BLaER1 treated with 17β-estradiol and CSF1 and Interleukin-3, amounts not matched to agents 10 nM and 100 nM (cell line): ENCODE measurements at regions not wholly inside any gene's neighbourhood (a gene's known extent, or its start where the extent isn't known, plus 50 kb on each side); places are given as distances from the start of the nearest gene placed in this dataset.
A peak's percentile ranks its signal among the peaks of the same experiment; 100 is the strongest.
"Not testable (repeated sequence)": the region's sequence is repeated elsewhere in the genome, so short reads cannot be mapped to it uniquely, and the experiment has no call there.

Source experiments
- H3K27ac ChIP-seq, 11 experiments: shearing (Covaris generic); formaldehyde crosslinking; 2 replicates each; pipeline ENCODE4 v1.8.1; 2022
- H3K27me3 ChIP-seq, 11 experiments: shearing (Covaris generic); formaldehyde crosslinking; 2 replicates each; pipeline ENCODE4 v1.8.1; 2022
- H3K36me3 ChIP-seq, 11 experiments: shearing (Covaris generic); formaldehyde crosslinking; 2 replicates each; pipeline ENCODE4 v1.8.1; 2022
- H3K4me1 ChIP-seq, 10 experiments: shearing (Covaris generic); formaldehyde crosslinking; 2 replicates each; pipeline ENCODE4 v1.8.1; 2022
- H3K4me2 ChIP-seq, 11 experiments: shearing (Covaris generic); formaldehyde crosslinking; 2 replicates each; pipeline ENCODE4 v1.8.1; 2022
- H3K4me3 ChIP-seq, 10 experiments: shearing (Covaris generic); formaldehyde crosslinking; 2 replicates each; pipeline ENCODE4 v1.8.1; 2022
- H3K9ac ChIP-seq, 11 experiments: shearing (Covaris generic); formaldehyde crosslinking; 2 replicates each; pipeline ENCODE4 v1.8.1; 2022
- H3K9me3 ChIP-seq, 11 experiments: shearing (Covaris generic); formaldehyde crosslinking; replicated peaks in 1 of 11; 2 replicates each; pipeline ENCODE4 v1.8.1; 2022
- H4K20me1 ChIP-seq, 11 experiments: shearing (Covaris generic); formaldehyde crosslinking; 2 replicates each; pipeline ENCODE4 v1.8.1; 2022
- Cebpa-rat ChIP-seq, 11 experiments: shearing (Covaris generic); IDR thresholded peaks; 2 replicates each; pipeline ENCODE4 v1.8.1; 2022

DNA sequence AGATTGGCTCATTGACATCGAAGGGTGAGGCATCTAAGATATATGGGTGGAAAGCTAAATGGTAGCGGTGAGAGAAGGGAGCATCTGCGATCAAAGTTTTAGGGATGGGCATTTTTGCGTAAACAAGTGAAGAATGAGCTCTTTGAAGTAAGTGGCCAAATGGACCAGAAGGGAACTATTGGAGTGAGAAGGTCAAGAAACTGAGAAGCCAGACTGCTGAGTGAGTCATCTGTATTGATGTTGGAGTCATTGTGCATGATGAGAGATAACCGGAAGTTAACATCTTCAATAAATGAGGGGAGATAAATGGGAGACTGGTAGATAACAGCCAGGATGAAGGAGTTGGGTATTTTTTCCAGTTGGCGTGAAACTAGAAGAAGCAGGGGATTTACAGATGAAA, 271.9 kb upstream of the PDE3A start:
- H3K9ac ChIP-seq, result no peak overlapping the region
- H3K27ac ChIP-seq, result no peak overlapping the region
- H3K27me3 ChIP-seq, result no peaks in the 10 kb centered on the region
- no peak overlapping the region for H3K4me3 ChIP-seq
- H3K9me3 ChIP-seq, result peaks cover 11 to 22% (median 18%) of the 10 kb centered on the region in 11 experiments; a peak in 20 of 22 replicates
- H3K4me1 ChIP-seq, result peaks cover 0 to 12% (median 7%) of the 10 kb centered on the region in 10 experiments; a peak in 9 of 20 replicates
- H4K20me1 ChIP-seq, result no peaks in the 10 kb centered on the region
- no peak overlapping the region for H3K4me2 ChIP-seq
- no peak for TF ChIP-seq Cebpa-rat (IDR thresholded peaks at IDR 0.05)
- no peaks in the 10 kb centered on the region for H3K36me3 ChIP-seq

DNA sequence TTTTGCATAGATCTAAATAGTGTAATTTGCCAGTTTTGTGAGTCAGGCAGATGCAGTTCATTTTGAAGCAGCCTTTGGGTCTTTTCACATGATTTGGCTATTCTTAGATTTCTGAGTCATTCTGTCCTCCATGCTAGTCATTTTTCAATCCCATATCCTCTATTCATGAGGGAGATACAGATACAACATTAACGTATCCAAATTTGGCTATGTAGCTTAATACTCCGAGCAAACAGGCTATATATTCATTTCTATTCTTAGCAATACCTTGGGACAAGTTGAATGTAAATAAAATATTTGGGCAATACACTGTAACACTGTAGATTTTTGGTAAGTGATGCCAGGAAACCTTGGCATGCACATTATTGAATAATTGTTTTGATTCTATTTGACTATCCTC, 270.7 kb upstream of the PDE3A start:
- Histone ChIP-seq H3K9ac (no peak overlapping the region), H3K9me3 (peaks cover 10 to 22% (median 16%) of the 10 kb centered on the region in 11 experiments; a peak in 21 of 22 replicates), H4K20me1 (no peaks in the 10 kb centered on the region), H3K4me2 (peak overlapping the region in 2 of 11 experiments; percentile 30 to 33; a peak in 4 of 22 replicates), H3K36me3 (no peaks in the 10 kb centered on the region), H3K4me1 (peaks cover 0 to 12% (median 0%) of the 10 kb centered on the region in 10 experiments; a peak in 2 of 20 replicates), H3K4me3 (no peak overlapping the region), H3K27me3 (no peaks in the 10 kb centered on the region), H3K27ac (no peak overlapping the region)
- TF ChIP-seq Cebpa-rat (IDR thresholded peaks at IDR 0.05), result no peak

DNA sequence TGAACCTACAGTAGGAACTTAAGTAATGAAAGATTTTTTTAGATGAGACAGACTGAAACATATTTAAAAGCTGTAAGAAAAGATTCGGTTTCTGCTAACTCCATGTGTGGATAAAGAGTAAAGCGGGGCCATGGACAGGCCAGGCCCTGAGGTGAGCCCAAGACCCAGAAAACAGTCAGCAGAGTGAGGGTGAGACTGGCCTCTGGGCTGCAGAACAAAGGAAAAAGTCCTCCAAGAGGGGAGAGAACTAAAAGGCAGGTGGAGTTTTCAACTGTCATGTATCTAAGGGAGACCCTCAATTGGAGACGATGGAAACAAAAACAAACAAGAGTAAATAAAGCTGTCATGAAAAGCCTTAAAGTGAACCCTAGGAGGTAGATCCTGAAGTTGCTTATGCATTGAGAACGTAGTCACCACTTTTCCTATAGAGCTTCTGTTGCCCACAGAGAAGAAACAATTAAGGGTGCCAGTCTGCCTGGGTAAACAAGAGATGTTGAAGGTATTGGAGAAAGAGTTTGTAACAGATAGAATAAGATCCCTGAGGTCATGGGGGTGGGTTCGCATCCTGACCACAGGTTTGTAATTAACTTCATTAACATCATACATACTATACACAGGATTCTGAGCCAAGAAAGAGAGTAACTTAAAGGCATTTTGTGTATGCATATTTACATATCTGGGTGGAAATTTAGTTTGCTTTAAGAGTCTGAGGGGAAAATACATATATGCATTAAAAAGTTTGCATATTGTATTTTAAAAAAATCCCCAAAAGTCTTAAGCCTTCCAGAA, 268.7 kb upstream of the PDE3A start:
- H3K4me3 ChIP-seq, result no peak overlapping the region

DNA sequence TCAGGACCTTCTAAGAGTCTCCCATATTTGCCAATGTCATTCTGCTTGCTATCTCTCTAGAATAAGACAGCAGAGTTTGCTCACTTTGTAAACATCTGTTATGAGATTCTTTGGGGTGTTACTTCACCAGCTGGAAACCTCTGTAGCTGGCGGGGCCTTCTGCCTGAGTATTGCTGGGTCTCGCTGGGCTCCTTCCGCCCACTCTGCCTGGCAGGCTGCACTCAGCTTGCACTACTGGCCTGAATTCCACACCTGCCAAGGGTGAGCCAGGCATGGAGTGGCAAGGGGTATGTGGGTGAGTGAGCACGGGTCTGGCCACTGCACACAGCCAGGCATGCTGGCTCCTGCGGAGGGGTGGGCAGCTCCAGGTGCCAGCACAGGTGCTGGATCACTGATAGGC, 267.3 kb upstream of the PDE3A start:
- Histone ChIP-seq H3K9ac (no peak overlapping the region), H3K27me3 (no peaks in the 10 kb centered on the region), H4K20me1 (no peaks in the 10 kb centered on the region), H3K4me3 (no peak overlapping the region), H3K36me3 (no peaks in the 10 kb centered on the region), H3K9me3 (peaks cover 0 to 10% (median 6%) of the 10 kb centered on the region in 11 experiments; a peak in 6 of 22 replicates), H3K4me1 (peaks cover 0 to 12% (median 0%) of the 10 kb centered on the region in 10 experiments; a peak in 2 of 20 replicates), H3K4me2 (no peak overlapping the region), H3K27ac (no peak overlapping the region)
- TF ChIP-seq Cebpa-rat (IDR thresholded peaks at IDR 0.05), result no peak

More for the DNA sequence above, 268.7 kb upstream of the PDE3A start:
- H3K4me2 ChIP-seq, result no peak overlapping the region
- no peak overlapping the region for H3K9ac ChIP-seq
- H3K9me3 ChIP-seq, result peaks cover 0 to 10% (median 6%) of the 10 kb centered on the region in 11 experiments; a peak in 6 of 22 replicates
- H3K4me1 ChIP-seq, result peaks cover 0 to 12% (median 0%) of the 10 kb centered on the region in 10 experiments; a peak in 2 of 20 replicates
- no peak for TF ChIP-seq Cebpa-rat (IDR thresholded peaks at IDR 0.05)
- H3K27ac ChIP-seq, result no peak overlapping the region
- H4K20me1 ChIP-seq, result no peaks in the 10 kb centered on the region
- no peaks in the 10 kb centered on the region for H3K36me3 ChIP-seq
- no peaks in the 10 kb centered on the region for H3K27me3 ChIP-seq

DNA sequence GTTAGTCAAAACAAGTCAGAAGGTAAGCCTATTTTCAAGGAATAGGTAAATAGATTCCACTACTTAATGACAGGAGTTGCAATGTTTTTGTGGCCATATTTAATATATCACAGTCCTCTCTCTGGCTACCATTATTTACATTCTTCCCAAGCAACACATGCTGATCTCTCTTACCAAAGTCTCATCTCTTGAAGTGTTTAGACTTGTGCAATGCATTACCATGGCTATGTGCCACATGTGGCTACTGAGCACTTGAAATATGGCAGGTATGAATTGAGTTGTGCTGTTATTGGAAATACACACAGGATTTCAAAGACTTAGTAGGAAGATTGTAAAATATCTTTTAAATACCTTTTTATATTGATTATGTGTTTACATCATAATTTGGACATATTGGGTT, 262.4 kb upstream of the PDE3A start:
- no peak for TF ChIP-seq Cebpa-rat (IDR thresholded peaks at IDR 0.05)

DNA sequence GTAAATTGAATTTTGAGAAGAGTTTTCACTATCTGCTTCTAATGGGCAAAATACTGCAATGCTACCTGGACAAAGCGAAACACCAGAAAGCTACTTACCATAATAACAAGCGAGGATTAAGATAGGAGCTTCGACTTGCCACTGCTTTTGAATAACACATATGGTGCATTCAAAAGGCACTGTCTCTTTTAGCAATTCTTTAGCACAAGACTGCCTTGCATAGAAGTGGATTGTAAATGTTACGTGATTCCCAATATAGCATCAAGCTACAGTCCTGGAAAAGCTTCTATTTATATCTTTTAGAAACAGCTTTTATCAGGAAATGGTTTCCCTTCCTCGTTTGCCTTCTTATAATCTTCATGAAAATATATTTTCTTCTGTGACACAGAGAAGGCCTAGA, 258.7 kb upstream of the PDE3A start:
- H3K27ac ChIP-seq, result no peak overlapping the region
- no peaks in the 10 kb centered on the region for H3K27me3 ChIP-seq
- H3K4me3 ChIP-seq, result no peak overlapping the region
- H3K4me1 ChIP-seq, result peaks cover 0 to 9% (median 0%) of the 10 kb centered on the region in 10 experiments; a peak in 2 of 20 replicates
- TF ChIP-seq Cebpa-rat (IDR thresholded peaks at IDR 0.05), result no peak
- H3K4me2 ChIP-seq, result no peak overlapping the region
- H4K20me1 ChIP-seq, result no peaks in the 10 kb centered on the region
- peaks cover 0 to 20% (median 0%) of the 10 kb centered on the region in 11 experiments; a peak in 2 of 22 replicates for H3K9me3 ChIP-seq
- H3K36me3 ChIP-seq, result no peaks in the 10 kb centered on the region
- no peak overlapping the region for H3K9ac ChIP-seq

More for the DNA sequence above, 262.4 kb upstream of the PDE3A start:
- no peak overlapping the region for H3K27ac ChIP-seq
- no peaks in the 10 kb centered on the region for H4K20me1 ChIP-seq
- H3K9me3 ChIP-seq, result peaks cover 0 to 13% (median 6%) of the 10 kb centered on the region in 11 experiments; a peak in 7 of 22 replicates
- peaks cover 0 to 9% (median 0%) of the 10 kb centered on the region in 10 experiments; a peak in 2 of 20 replicates for H3K4me1 ChIP-seq
- no peak overlapping the region for H3K9ac ChIP-seq
- H3K4me3 ChIP-seq, result no peak overlapping the region
- H3K27me3 ChIP-seq, result no peaks in the 10 kb centered on the region
- no peaks in the 10 kb centered on the region for H3K36me3 ChIP-seq
- H3K4me2 ChIP-seq, result no peak overlapping the region

DNA sequence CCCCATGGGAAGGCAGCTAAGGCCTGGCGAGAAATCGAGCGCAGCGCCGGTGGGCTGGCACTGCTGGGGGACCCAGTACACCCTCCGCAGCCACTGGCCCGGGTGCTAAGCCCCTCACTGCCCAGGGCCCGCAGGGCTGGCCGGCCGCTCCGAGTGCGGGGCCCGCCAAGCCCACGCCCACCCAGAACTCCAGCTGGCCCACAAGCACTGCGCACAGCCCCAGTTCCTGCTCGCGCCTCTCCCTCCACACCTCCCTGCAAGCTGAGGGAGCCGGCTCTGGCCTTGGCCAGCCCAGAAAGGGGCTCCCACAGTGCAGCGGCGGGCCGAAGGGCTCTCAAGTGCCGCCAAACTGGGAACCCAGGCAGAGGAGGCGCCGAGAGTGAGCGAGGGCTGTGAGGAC, 253.0 kb upstream of the PDE3A start:
- H3K4me3 ChIP-seq, H3K4me1 ChIP-seq, H3K9ac ChIP-seq, H4K20me1 ChIP-seq, H3K27ac ChIP-seq, H3K36me3 ChIP-seq, H3K27me3 ChIP-seq, H3K4me2 ChIP-seq: not testable (repeated sequence)
- peaks cover 0 to 28% (median 12%) of the 10 kb centered on the region in 11 experiments; a peak in 14 of 22 replicates for H3K9me3 ChIP-seq

DNA sequence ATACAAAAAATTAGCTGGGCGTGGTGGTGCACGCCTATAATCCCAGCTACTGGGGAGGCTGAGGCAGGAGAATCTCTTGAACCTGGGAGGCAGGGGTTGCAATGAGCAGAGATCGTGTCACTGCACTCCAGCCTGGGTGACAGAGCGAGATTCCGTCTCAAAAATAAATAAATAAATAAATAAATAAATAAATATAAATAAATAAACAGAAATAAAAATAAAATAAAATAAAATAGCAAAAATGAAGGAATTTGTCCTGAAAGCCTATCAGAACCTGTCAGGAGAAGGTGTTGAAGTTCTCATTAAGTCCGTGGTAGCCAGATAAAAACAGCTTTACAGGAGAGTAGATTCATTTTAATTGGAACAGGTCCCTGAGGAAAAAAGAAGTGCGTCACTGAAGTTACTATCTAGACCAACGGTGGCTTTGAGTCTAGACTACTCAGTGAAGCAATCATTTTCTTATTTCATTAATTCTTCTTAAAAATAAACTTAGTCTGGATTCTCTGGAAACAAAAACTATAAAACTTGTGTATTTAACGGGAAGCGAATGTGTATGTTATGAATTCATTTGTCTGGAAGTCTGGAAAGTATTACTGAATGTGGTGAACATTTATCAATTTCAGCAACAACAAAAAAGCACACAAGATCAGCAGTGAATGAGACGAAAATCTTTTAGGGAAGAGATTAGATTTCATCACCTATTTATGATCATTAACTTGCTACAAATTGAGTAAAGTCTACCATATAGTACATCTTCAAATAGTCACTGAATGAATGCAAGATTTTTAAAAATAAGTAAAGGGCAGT, 248.5 kb upstream of the PDE3A start:
- Histone ChIP-seq H3K4me1 (no peaks in the 10 kb centered on the region), H3K4me2 (no peak overlapping the region), H3K27ac (no peak overlapping the region), H3K36me3 (no peaks in the 10 kb centered on the region), H3K9me3 (peaks cover 0 to 15% (median 8%) of the 10 kb centered on the region in 11 experiments; a peak in 13 of 22 replicates), H3K27me3 (no peaks in the 10 kb centered on the region), H4K20me1 (no peaks in the 10 kb centered on the region), H3K4me3 (no peak overlapping the region), H3K9ac (no peak overlapping the region)
- TF ChIP-seq Cebpa-rat (IDR thresholded peaks at IDR 0.05), result no peak

DNA sequence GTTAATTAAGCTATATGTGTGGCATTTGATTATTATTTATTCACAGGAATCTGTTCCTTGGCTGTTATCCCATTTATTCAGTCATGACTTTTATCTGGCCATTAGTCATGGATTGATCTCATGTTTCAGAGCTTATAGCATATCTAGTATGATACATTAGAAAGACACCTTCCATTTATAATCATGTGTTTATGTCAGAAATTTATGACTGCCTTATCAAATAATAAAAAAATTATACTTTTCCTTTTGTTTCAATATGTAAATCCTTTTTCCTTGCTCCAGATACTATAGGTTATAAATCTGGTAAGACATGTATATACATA, 248.0 kb upstream of the PDE3A start:
- no peak overlapping the region for H3K4me2 ChIP-seq

More for the DNA sequence above, 248.0 kb upstream of the PDE3A start:
- Histone ChIP-seq H3K9ac (no peak overlapping the region), H3K36me3 (no peaks in the 10 kb centered on the region), H3K27me3 (no peaks in the 10 kb centered on the region), H3K4me1 (no peaks in the 10 kb centered on the region), H3K27ac (no peak overlapping the region), H3K4me3 (no peak overlapping the region), H3K9me3 (peaks cover 0 to 11% (median 4%) of the 10 kb centered on the region in 11 experiments; a peak in 13 of 22 replicates), H4K20me1 (no peaks in the 10 kb centered on the region)
- TF ChIP-seq Cebpa-rat (IDR thresholded peaks at IDR 0.05), result no peak
